ENCODE measurements at regions not wholly inside any gene's neighbourhood (a gene's known extent, or its start where the extent isn't known, plus 50 kb on each side); places are given as distances from the start of the nearest gene placed in this dataset.

GRCh38 chr2:109070290-109070689 is 58.7 kb upstream of the SH3RF3 start:
- no peak for DNase-seq

DNA sequence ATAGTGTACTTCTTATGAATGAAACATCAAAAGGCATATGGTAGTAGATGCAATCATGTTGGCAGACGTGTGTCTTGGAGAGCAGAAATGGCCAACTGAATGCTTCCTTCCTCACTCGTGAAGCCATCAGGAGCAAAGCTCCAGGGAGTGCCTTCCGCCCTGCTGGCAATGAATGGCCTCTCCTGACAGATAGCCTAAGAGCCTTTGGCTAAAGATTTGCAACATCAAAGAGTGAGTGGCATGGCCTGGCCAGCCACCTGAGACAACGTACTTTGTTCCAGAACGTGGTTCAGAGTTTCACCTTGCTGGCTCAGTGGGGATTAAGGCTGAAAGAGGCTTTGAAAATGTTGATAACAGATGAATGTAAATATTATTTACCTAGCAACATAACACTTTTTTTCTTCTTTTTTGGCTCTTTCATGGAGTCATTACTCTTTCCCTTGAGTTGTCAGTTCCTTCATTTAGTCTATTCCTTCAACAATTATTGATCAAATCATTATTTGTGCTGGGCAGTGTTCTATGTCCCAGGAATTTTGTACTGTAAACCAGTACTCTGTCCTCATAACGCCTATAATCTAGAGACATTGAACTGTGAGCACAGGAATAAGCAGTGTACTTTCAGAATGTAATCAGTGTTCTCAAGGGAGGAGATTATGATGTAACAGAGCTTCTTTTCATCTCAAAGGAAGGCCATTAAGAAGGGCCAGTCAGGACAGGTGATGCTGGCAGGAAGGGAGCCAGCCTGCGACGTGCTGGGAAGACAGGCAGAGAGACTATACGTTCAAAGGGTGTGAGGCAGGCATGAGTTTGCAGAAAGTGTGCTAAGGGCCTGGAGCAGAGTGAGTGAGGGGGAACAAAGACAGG is 59.4 kb upstream of the SH3RF3 start:
- DNase-seq, result no peak

DNA sequence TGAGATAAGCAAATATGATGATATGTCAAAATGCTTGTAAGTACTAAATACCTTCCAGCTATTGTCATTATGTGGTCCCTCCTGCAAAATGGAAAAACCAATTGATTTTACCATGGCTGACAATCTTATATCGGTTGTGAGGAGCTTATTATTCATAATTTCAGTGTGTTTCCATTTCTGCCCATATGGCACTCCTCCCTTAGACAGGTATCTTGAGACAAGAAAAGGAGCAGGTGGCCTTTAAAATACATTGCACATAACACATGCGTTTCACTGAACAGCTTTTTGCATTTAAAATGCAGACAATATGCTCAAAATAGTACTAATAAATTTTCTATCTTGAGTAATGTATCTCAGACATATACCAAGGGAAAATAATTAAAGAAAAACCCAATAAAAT is 60.2 kb upstream of the SH3RF3 start:
- no peak for DNase-seq

DNA sequence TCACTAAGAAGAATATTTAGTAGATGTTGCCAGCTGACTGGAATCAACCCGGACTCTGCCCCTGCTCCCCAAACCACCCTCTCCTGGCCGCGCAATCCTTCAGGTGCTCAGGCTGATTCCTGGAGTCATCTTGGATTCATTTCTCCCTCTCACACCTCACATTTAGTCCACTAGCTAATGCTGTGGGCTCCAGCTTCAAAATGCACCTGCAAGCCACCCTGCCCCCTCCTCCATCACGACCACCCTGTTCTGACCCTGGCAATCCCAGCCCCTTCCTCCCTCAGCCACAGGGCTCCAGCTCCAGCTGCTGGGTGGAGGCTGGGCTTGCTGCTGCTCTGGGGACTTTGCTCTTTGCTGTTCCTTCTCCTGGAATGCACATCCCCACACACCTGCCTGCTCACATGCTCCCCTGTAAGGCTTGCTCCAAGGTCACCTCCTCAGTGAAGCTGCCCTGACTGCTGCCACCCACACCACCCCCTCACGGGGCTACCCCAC is 61.3 kb upstream of the SH3RF3 start:
- DNase-seq, result no peak

- DNase-seq, result peak in 2 of 51 donors; percentile 13 to 23
Measured at GRCh38 chr2:109066917-109067597, 61.9 kb upstream of the SH3RF3 start.

DNA sequence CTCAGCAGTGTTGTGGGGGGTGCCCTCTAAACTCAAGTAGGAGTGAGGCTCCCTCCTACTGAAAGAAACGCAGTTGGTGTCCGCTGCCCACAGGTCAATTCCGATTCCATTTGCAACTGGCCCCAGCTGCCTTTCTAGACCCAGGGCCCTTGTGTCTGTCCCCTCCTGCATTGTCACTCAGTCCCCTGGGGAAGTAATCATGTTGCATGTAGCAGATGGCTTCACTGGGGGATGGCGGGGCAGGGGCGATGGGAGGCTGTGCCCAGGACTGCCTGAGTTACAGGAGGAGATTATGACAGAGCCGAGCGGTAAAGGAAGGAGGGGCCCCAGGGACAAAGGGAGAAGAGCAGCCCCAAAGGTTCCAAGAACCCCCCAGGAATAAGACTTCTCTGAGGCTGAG is 62.5 kb upstream of the SH3RF3 start:
- no peak for DNase-seq

DNA sequence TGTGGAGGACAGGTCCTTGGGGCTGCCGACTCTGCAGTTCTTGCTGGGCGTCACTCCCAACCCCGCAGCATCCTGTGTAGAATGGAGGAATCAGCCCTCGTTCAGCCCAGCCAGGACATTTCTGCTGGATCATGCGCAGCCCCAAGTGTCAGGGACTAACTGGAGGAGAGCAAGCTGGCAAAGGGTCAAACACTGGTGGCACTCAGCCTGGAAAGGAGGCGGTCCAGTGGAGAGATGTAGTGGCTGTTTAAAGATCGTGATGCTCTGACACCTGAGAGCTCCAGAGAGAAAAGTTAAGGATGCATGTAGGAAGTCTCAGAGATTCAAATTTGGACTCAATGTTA is 63.6 kb upstream of the SH3RF3 start:
- DNase-seq, result peak in 12 of 51 donors; percentile 3 to 26 (median 8)

DNA sequence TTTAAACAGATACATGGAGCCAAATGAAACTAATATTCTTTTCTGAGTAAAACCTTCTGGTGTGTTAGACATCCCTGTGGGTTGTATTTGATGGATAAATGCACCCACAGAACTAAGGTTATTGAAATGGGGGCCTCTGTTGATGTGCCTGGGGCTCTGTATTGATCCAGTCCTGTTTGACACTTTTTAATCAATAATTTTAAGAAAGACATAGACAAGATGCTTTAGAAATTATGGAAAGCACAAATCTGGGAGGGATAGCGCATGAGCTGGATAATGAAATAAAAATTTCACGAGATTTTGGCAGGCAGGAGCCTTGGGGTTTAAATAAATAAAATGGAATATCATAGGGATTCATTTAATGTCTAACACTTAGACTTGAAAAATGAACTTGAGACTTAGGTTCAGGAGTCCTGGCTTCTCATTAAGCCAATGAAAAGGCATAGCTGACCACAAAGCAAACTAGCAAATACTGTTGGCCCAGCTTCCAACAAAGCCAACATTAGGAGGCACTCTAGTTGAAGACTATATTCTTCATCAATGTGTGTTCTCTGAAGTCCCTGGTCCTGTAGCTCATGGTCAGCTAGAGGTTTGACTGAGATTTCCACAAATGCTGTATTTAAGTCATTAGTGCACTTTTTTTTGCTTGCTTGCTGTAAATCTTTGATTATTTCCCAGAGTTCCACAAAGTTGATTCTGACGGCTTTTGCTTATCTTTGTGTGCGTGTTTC is 64.2 kb upstream of the SH3RF3 start:
- no peak for DNase-seq

DNA sequence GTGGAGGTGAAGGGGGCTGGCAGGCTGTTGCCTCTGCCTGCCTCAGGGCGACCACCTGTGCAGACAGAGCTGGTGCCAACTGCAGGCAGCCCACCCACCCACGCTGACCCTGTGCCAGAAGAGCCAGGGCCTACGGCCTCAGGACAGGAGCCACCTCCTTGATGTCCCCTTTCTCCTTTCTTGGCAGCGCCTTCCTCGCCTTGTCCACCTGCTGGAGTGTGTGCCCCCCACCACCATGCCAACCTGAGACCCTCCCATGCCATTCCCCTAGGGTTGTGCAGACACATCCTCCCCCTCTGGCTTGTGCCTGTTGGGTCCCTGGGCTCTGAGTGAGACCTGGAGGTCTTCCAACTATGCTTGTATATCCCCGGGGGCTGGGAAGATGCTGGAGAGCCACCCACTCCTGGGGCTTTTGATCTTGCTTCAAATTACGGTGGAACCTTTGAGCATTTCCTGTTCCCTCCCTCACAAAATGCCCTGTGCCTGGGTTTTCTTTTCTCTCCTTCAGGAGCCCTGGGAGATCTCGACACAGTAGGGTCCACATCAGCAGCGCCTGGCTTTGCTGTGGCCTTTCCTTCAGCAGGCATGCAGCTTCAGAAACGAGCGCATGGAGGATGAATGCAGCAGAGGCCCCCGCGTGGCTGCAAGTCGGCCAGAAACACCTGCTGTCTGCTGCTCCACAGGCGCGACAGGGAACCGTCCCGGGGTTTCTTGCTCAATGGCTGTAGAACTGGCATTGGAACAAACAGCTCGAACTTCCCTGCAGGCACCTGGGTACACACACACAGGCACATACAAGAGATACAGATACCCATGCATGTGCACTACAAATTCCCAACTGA is 65.9 kb upstream of the SH3RF3 start:
- DNase-seq, result no peak

DNA sequence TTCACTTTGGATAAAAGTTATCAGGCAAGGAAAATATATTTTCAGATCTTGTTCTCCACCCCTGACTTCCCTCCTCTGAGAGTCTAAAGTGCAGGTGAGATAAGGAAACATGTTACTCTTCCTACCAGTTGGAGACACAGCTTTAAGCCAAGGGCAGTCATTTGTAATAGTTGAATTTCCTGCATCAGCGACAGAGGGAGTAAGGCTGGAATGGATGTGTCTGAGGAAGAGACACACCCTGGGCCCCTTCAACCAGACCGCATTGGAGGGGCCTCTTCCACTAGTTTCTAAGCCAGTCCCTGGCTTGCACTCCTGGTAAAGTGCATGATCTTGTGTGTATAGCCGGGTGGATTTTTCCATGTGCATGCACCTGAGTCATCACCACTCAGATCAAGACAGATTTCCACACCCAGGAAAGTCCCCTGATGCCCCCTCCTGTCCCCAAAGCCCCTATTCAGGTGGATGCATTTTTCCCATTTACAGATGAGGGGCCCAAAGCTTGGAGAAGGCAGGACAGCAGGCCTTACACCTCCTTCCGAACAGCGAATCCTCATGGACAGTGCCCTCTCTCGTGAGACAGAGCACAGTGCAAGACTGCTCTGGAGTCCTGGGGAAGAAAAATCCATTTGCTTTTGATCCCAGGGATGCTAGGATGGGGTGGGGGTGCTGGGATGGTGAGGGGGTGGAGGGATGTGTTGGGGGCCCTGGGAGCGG is 66.7 kb upstream of the SH3RF3 start:
- DNase-seq, result no peak

- DNase-seq, result no peak
Measured at GRCh38 chr2:109061736-109062135, 67.3 kb upstream of the SH3RF3 start.

GRCh38 chr2:109060496-109060895 is 68.5 kb upstream of the SH3RF3 start:
- DNase-seq, result no peak

DNA sequence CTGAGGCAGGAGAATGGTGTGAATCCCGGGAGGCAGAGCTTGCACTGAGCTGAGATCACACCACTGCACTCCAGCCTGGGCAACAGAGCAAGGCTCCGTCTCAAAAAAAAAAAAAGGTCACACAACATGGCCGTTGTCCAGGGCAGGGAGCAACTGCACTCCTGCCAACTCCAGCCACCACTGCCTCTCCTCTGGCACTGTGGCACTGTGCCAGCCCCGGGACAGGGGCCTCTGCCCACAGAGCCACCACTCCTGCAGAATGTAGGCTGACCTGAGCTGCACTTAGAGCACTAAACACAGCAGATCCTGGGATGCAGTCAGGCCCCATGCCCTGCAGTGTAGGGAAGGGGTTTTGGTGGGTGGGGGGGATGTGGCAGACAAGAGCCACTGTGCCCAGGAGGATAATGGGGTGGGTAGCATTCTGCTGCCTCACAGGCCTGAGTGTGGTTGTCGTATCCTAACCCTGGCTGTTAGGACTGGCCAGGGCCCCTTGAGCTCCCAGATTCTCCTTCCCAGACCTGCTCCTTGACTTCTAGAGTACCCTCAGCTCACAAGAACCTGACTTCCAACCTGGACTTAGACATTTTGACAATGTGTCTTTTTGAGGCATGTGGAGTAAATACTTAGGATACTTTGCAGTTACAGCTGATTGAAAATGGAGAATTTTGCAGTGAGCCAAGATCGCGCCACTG is 69.4 kb upstream of the SH3RF3 start:
- DNase-seq, result peak in 2 of 51 donors; percentile 3 to 6

DNA sequence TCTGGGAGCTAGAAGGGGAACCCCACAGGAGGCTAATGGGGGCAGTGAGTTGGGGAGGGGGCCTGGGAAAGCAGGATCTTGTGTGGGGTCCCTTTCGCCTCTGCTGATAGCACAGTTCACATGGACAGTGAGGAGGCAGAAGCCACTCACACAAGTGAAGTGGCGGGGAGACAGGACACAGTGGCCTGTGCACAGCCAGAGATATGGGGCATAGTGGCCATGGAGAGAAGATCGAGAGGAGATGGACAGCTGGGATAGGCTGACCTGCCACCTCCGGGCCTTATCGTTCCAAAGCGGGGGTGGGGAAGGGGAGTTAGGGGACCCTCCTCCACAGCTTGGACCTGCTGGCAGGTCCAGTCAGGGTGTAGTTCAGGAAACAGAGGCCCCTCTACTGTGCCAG is 69.8 kb upstream of the EDAR start:
- no peak for DNase-seq

GRCh38 chr2:109058191-109058632 is 69.2 kb upstream of the EDAR start:
- DNase-seq, result peak in 1 of 51 donors; percentile 7

- DNase-seq, result no peak
Measured at GRCh38 chr2:109057686-109058085, 68.7 kb upstream of the EDAR start.

DNA sequence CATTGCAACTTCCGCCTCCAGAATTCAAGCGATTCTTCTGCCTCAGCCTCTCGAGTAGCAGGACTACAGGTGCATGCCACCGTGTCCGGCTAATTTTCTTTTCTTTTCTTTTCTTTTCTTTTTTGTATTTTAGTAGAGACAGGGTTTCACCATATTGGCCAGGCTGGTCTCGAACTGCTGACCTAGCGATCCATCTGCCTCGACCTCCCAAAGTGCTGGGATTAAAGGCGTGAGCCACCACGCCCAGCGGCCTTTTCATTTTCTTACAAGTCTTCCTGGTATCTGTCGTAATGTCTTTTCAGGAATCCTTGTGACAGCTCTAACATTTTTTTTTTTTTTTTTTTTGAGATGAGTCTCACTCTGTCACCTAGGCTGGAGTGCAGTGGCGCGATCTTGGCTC is 66.4 kb upstream of the EDAR start:
- no peak for DNase-seq

GRCh38 chr2:109054865-109055264 is 65.8 kb upstream of the EDAR start:
- DNase-seq, result no peak

- no peak for DNase-seq
Measured at GRCh38 chr2:109053716-109054115, 64.7 kb upstream of the EDAR start.

- DNase-seq, result no peak
Measured at GRCh38 chr2:109052922-109053321, 63.9 kb upstream of the EDAR start.

All from hypothalamus (tissue), 51 donors.